ENCODE measurements at regions not wholly inside any gene's neighbourhood (a gene's known extent, or its start where the extent isn't known, plus 50 kb on each side); places are given as distances from the start of the nearest gene placed in this dataset.

GRCh38 chr5:106189121-106189809, 1481.5 kb downstream of the EFNA5 start:
- DNase-seq = no peak

DNA sequence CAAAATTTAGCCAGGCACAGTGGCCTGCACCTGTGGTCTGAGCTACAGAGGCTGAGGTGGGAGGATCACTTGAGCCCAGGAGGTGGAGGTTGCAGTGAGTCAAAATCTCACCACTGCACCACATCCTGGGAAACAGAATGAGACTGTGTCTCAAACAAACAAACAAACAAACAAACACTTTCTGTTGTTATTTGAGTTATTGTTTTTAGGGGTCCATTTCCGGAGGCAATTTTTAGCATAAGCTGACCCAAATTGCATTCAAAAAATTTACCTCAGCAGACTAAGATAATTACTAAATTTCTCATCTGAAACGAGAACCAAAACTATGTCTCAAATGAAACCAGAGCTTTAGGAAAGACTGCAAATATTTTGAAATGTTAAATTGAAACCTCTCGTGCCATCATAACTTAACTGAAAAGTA, 1485.1 kb downstream of the EFNA5 start:
- DNase-seq = no peak

- no peak for DNase-seq
Observed at GRCh38 chr5:106174903-106175302, 1495.8 kb downstream of the EFNA5 start.

- peak; percentile 4 for DNase-seq
Observed at GRCh38 chr5:106172681-106173532, 1497.8 kb downstream of the EFNA5 start.

- DNase-seq = peak; percentile 53
Observed at GRCh38 chr5:106171708-106172107, 1499.0 kb downstream of the EFNA5 start.

DNA sequence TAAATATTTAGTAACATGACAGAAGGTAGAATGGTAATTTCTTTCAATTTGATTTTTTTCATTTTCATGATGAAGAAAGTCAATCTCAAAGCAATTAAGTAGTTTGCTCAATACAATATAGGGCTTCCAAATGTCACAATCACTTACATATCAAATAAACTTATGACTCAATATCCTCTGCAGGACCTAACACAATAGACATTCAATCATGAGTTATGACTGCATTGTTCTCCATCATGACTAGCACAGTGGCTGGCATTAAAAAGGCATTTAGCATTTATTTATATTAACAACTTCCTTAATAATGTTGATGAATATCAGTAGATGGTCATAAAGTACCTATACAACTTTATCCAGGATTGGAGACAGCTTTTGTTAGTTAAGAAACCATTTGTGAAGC, 1499.6 kb downstream of the EFNA5 start:
- no peak for DNase-seq

DNA sequence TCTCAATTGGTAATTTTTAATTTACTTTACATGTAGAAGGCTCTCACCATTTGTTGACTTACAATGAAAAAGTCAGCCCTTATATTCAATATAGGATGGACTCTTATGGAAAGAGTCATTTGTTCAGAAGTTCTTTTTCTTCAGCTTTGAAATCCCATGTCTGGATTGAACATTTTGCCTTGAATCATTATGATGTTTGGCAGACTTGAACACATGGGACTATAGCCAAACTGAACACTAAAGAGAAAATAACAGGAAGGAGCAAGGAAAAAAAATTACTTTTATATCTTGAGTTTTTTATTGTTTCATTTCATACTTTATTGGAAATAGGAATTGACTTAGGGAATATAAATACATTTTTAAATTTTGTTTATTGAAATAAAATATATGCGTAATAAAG, 1503.0 kb downstream of the EFNA5 start:
- peak; percentile 2 for DNase-seq

DNA sequence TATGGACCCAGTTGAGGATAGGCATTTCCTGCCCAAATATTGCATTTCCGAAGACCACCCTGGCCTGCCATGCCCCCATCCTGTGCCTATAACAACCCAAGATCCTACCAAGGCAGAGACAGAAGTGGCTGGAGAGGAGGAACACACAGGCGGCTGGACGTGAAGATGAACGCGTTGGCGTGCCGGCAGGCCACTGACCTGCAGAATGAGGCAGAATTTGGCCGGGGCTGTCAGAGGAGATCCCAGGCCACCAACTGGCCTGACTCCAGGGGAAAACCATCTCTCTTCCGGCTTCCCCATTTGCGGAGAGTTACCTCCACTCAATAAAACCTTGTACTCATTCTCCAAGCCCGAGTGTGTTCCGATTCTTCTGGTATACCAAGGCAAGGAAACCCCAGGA, 1507.5 kb downstream of the EFNA5 start:
- DNase-seq = no peak

- no peak for DNase-seq
Observed at GRCh38 chr5:106159616-106160015, 1511.1 kb downstream of the EFNA5 start.

- DNase-seq = no peak
Observed at GRCh38 chr5:106154280-106154716, 1516.4 kb downstream of the EFNA5 start.

- no peak for DNase-seq
Observed at GRCh38 chr5:106152569-106152968, 1518.2 kb downstream of the EFNA5 start.

GRCh38 chr5:106142116-106142515, 1528.6 kb downstream of the EFNA5 start:
- DNase-seq = no peak

DNA sequence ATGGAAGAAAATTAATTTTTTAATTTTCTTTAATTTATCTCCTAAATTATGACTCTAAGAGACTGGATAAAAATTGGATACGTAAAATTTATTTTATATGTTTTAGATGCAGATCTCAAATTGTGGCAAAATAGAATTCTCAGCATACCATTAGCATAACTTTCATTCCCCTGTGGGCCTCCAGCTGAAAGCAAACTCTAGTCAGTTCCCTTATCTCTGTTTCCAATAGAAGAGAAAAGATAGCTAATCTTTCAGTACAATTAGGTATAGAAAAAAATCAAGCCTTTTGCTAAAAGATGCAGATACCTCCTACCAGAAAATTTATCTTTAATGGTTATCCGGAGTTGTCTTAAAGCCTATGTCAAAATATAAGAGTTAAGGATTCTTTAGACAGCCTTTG, 1530.6 kb downstream of the EFNA5 start:
- peak; percentile 24 for DNase-seq

DNA sequence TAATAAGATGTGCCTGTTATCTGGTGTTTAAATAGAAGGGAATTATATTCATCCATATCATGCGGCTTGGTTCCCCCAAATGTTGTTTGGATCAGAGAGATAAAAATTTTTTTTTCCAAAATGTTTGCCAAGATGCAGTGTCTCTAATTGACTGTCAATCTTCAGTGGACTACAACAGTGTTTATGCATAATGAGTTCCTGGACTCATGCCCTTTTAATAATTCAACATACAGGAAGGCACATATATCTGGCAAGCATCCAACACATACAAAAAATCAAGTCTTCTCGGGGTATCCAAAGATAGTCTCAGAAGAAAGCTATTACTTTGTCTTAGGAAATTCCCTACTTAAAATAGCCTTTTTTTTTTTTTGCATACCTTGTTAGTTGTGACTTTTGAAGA, 1534.7 kb downstream of the EFNA5 start:
- no peak for DNase-seq

DNA sequence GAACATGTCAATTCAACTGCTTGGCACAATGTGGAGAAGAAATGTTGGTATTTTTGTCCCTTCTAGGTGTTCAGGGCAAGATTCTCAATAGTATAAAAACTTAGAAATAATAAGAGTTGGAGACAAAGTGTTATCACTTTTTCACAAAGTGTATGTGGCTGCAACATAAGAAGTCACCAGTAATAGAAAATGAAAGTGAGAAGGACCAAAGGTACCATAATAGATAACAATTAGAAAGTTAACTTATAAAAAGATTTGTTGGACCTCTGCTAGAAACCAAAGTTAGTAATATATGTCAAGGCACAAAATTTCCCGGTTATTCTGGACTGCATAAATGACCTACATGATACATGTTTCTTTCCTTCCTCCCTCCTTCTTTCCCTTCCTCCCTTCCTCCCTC, 1535.3 kb downstream of the EFNA5 start:
- no peak for DNase-seq

DNA sequence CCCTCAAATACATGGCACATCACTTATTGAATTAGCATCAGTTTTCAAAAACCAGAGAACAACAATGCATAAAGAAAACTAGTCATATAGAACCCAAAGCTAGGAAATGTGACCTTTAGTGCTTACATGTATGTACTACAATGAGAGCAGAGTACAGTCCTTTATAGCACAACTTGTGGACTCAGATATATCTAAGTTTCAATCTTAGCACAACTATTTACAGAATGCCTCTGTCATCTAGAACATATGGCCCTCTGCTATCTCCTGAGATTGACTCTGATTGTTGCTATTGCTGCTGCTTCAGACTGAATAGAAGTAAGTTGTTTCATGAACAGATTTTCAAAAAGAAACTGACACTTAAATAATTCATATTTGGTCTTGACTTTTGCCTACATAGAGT, 1536.2 kb downstream of the EFNA5 start:
- no peak for DNase-seq

- DNase-seq = no peak
Observed at GRCh38 chr5:106127985-106128384, 1542.8 kb downstream of the EFNA5 start.

GRCh38 chr5:106127341-106127781, 1543.4 kb downstream of the EFNA5 start:
- DNase-seq = no peak

DNA sequence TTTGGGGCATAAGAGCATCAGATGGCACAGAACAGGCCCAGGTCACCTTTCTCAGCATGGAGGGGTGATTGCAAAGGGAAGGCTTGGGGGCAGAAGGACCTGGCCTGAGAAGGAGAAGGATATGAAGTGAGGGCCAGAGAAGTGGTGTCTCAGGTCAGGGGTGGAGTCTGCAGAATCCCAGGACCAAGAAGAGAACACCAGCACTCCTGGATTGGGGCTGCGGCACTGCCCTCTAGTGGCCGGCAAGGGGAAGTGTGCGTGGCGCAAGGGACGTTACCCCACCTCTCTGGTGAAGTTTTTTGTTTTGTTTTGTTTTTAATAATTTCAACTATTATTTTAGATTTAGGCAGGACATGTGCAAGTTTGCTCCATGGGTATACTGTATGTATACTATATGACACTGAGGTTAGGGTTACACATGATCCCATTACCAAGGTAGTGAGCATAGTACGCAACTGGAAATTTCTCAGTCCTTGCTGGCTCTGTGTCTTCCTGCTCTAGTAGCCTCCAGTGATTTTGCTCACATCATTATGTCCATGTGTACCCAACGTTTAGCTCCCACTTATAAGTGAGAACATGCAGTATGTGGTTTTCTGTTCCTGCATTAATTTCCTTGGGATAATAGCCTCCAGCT, 1548.6 kb downstream of the EFNA5 start:
- DNase-seq = no peak

DNA sequence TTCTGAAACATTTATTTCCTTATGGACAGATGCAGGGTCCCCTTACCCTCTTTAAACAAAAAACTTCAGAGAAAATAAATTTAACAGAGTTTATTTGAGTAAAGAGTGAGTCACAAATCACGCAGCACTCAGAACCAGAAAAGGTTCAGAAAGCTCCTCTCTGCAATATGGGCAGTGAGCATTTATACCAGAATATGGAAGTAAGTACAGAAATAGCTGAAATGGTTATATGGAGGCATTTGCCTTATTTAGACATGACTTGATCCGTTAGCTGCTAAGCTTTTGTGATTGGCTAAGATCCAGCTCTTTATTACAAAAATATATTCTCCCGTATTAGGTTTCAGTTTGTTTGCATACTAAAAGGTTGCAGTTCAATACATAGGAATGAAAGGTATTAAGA, 1554.1 kb downstream of the EFNA5 start:
- peak; percentile 12 for DNase-seq

GRCh38 chr5:106113922-106114321, 1556.8 kb downstream of the EFNA5 start:
- DNase-seq = no peak

DNA sequence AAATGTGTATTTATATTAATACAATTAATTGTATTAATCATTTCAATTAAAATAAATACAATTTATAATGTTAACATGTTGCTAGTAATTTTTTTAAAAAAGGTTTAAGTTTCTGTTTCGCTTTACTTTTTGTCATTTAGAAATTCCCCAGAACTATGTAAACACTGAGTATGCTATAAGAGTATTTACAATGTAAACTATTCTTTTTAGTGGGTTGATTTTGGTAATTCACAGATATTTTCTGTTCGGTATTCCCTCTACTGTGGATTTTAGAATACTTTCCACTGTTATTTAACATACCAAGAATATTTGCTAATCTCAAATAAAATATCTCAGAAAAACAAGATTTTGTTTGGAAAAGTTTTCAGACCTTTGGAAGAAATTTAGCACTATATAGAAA, 1564.4 kb downstream of the EFNA5 start:
- no peak for DNase-seq

GRCh38 chr5:106097340-106097739, 1573.4 kb downstream of the EFNA5 start:
- no peak for DNase-seq

- DNase-seq = no peak
Observed at GRCh38 chr5:106094839-106095238, 1575.9 kb downstream of the EFNA5 start.

All from fibroblast of skin of abdomen (primary cell).